ENCODE measurements at regions not wholly inside any gene's neighbourhood (a gene's known extent, or its start where the extent isn't known, plus 50 kb on each side); places are given as distances from the start of the nearest gene placed in this dataset.
A peak's percentile ranks its signal among the peaks of the same experiment; 100 is the strongest.

GRCh38 chr12:102570256-102570655 lies 89.9 kb upstream of the IGF1 start:
- H3K9me3 ChIP-seq (replicated peaks) = no peaks in the 10 kb centered on the region
- no peak overlapping the region for H3K4me3 ChIP-seq
- no peak overlapping the region for H3K27ac ChIP-seq
- no peaks in the 10 kb centered on the region for H3K36me3 ChIP-seq
- no peaks in the 10 kb centered on the region for H3K27me3 ChIP-seq (replicated peaks)
- H3K4me1 ChIP-seq (replicated peaks) = peaks cover 36% of the 10 kb centered on the region
- no peak for DNase-seq (ENCODE audit: low read depth in 1 of 2, low spot score in 2 of 2)

- Histone ChIP-seq H3K27ac (no peak overlapping the region), H3K36me3 (no peaks in the 10 kb centered on the region), H3K9me3 (replicated peaks) (no peaks in the 10 kb centered on the region), H3K4me1 (replicated peaks) (peaks cover 36% of the 10 kb centered on the region), H3K27me3 (replicated peaks) (no peaks in the 10 kb centered on the region), H3K4me3 (no peak overlapping the region)
- no peak for DNase-seq (ENCODE audit: low read depth in 1 of 2, low spot score in 2 of 2)
These were observed 89.4 kb upstream of the IGF1 start for GRCh38 chr12:102569803-102570202.

GRCh38 chr12:102568276-102568675 lies 87.9 kb upstream of the IGF1 start:
- Histone ChIP-seq H3K36me3 (no peaks in the 10 kb centered on the region), H3K27ac (peak overlapping the region; percentile 95), H3K4me1 (replicated peaks) (peaks cover 40% of the 10 kb centered on the region), H3K27me3 (replicated peaks) (no peaks in the 10 kb centered on the region), H3K9me3 (replicated peaks) (no peaks in the 10 kb centered on the region), H3K4me3 (no peak overlapping the region)
- peak in 1 of 2 experiments; percentile 72 for DNase-seq (ENCODE audit: low read depth in 1 of 2, low spot score in 2 of 2)

GRCh38 chr12:102567031-102567985 lies 86.9 kb upstream of the IGF1 start:
- peak; percentile 73 to 91 for DNase-seq (ENCODE audit: low read depth in 1 of 2, low spot score in 2 of 2)
- Histone ChIP-seq H3K9me3 (replicated peaks) (no peaks in the 10 kb centered on the region), H3K27ac (peak overlapping the region; percentile 95), H3K4me1 (replicated peaks) (peaks cover 50% of the 10 kb centered on the region), H3K4me3 (no peak overlapping the region), H3K27me3 (replicated peaks) (no peaks in the 10 kb centered on the region), H3K36me3 (no peaks in the 10 kb centered on the region)

- Histone ChIP-seq H3K27ac (no peak overlapping the region), H3K4me1 (replicated peaks) (peaks cover 51% of the 10 kb centered on the region), H3K4me3 (no peak overlapping the region), H3K9me3 (replicated peaks) (no peaks in the 10 kb centered on the region), H3K36me3 (no peaks in the 10 kb centered on the region), H3K27me3 (replicated peaks) (no peaks in the 10 kb centered on the region)
- no peak for DNase-seq (ENCODE audit: low read depth in 1 of 2, low spot score in 2 of 2)
These were observed 85.2 kb upstream of the IGF1 start for GRCh38 chr12:102565555-102565954.

GRCh38 chr12:102564026-102564425 lies 83.7 kb upstream of the IGF1 start:
- DNase-seq (ENCODE audit: low read depth in 1 of 2, low spot score in 2 of 2) = no peak
- H3K4me1 ChIP-seq (replicated peaks) = peaks cover 48% of the 10 kb centered on the region
- no peaks in the 10 kb centered on the region for H3K27me3 ChIP-seq (replicated peaks)
- no peaks in the 10 kb centered on the region for H3K36me3 ChIP-seq
- H3K4me3 ChIP-seq = no peak overlapping the region
- no peak overlapping the region for H3K27ac ChIP-seq
- H3K9me3 ChIP-seq (replicated peaks) = no peaks in the 10 kb centered on the region

- peaks cover 37% of the 10 kb centered on the region for H3K4me1 ChIP-seq (replicated peaks)
- H3K36me3 ChIP-seq = no peaks in the 10 kb centered on the region
- H3K4me3 ChIP-seq = no peak overlapping the region
- peak overlapping the region; percentile 39 for H3K27ac ChIP-seq
- DNase-seq (ENCODE audit: low read depth in 1 of 2, low spot score in 2 of 2) = peak; percentile 62 to 76
- H3K9me3 ChIP-seq (replicated peaks) = no peaks in the 10 kb centered on the region
- H3K27me3 ChIP-seq (replicated peaks) = no peaks in the 10 kb centered on the region
These were observed 82.6 kb upstream of the IGF1 start for GRCh38 chr12:102562836-102563425.

GRCh38 chr12:102551186-102551585 lies 70.8 kb upstream of the IGF1 start:
- no peaks in the 10 kb centered on the region for H3K36me3 ChIP-seq
- H3K27me3 ChIP-seq (replicated peaks) = no peaks in the 10 kb centered on the region
- H3K4me1 ChIP-seq (replicated peaks) = peaks cover 4% of the 10 kb centered on the region; the same call in 1 of the 2 replicates
- H3K9me3 ChIP-seq (replicated peaks) = no peaks in the 10 kb centered on the region
- H3K27ac ChIP-seq = no peak overlapping the region
- no peak for DNase-seq (ENCODE audit: low read depth in 1 of 2, low spot score in 2 of 2)
- H3K4me3 ChIP-seq = no peak overlapping the region

- no peaks in the 10 kb centered on the region for H3K27me3 ChIP-seq (replicated peaks)
- no peak for DNase-seq (ENCODE audit: low read depth in 1 of 2, low spot score in 2 of 2)
- no peaks in the 10 kb centered on the region for H3K36me3 ChIP-seq
- H3K4me3 ChIP-seq = no peak overlapping the region
- no peak overlapping the region for H3K27ac ChIP-seq
- H3K4me1 ChIP-seq (replicated peaks) = peaks cover 4% of the 10 kb centered on the region; the same call in 1 of the 2 replicates
- H3K9me3 ChIP-seq (replicated peaks) = no peaks in the 10 kb centered on the region
These were observed 69.3 kb upstream of the IGF1 start for GRCh38 chr12:102549691-102550090.

GRCh38 chr12:102548543-102548942 lies 68.2 kb upstream of the IGF1 start:
- Histone ChIP-seq H3K4me1 (replicated peaks) (peaks cover 4% of the 10 kb centered on the region; the same call in 1 of the 2 replicates), H3K36me3 (no peaks in the 10 kb centered on the region), H3K27ac (no peak overlapping the region), H3K4me3 (no peak overlapping the region), H3K9me3 (replicated peaks) (no peaks in the 10 kb centered on the region), H3K27me3 (replicated peaks) (no peaks in the 10 kb centered on the region)
- DNase-seq (ENCODE audit: low read depth in 1 of 2, low spot score in 2 of 2) = no peak

- H3K27me3 ChIP-seq (replicated peaks) = no peaks in the 10 kb centered on the region
- H3K27ac ChIP-seq = no peak overlapping the region
- H3K36me3 ChIP-seq = no peaks in the 10 kb centered on the region
- H3K9me3 ChIP-seq (replicated peaks) = no peaks in the 10 kb centered on the region
- H3K4me3 ChIP-seq = no peak overlapping the region
- DNase-seq (ENCODE audit: low read depth in 1 of 2, low spot score in 2 of 2) = no peak
- H3K4me1 ChIP-seq (replicated peaks) = peaks cover 30% of the 10 kb centered on the region
These were observed 63.4 kb upstream of the IGF1 start for GRCh38 chr12:102543494-102544485.

GRCh38 chr12:102542816-102543440 lies 62.6 kb upstream of the IGF1 start:
- no peaks in the 10 kb centered on the region for H3K27me3 ChIP-seq (replicated peaks)
- H3K4me3 ChIP-seq = no peak overlapping the region
- H3K9me3 ChIP-seq (replicated peaks) = no peaks in the 10 kb centered on the region
- H3K36me3 ChIP-seq = no peaks in the 10 kb centered on the region
- H3K4me1 ChIP-seq (replicated peaks) = peaks cover 32% of the 10 kb centered on the region
- no peak for DNase-seq (ENCODE audit: low read depth in 1 of 2, low spot score in 2 of 2)
- no peak overlapping the region for H3K27ac ChIP-seq

GRCh38 chr12:102540815-102541385 lies 60.5 kb upstream of the IGF1 start:
- no peaks in the 10 kb centered on the region for H3K9me3 ChIP-seq (replicated peaks)
- peak in 1 of 2 experiments; percentile 36 for DNase-seq (ENCODE audit: low read depth in 1 of 2, low spot score in 2 of 2)
- no peaks in the 10 kb centered on the region for H3K27me3 ChIP-seq (replicated peaks)
- H3K27ac ChIP-seq = peak overlapping the region; percentile 96
- no peaks in the 10 kb centered on the region for H3K36me3 ChIP-seq
- H3K4me1 ChIP-seq (replicated peaks) = peaks cover 39% of the 10 kb centered on the region
- H3K4me3 ChIP-seq = no peak overlapping the region
